Amniotic epithelial cell (primary cell): ENCODE measurements at regions not wholly inside any gene's neighbourhood (a gene's known extent, or its start where the extent isn't known, plus 50 kb on each side); places are given as distances from the start of the nearest gene placed in this dataset.
A peak's percentile ranks its signal among the peaks of the same experiment; 100 is the strongest.

Experiments used
- DNase-seq: peaks from one replicate; pipeline ENCODE4 v3.0.0-alpha.2; 2010; ENCODE audit warnings: low read depth

- no peak for DNase-seq
These were observed 189.8 kb upstream of the PRKCQ start for GRCh38 chr10:6769704-6770417.

- peak; percentile 97 for DNase-seq
These were observed 186.2 kb upstream of the PRKCQ start for GRCh38 chr10:6766131-6766801.

GRCh38 chr10:6763423-6763822 is 183.3 kb upstream of the PRKCQ start:
- DNase-seq, result no peak

- DNase-seq, result no peak
These were observed 182.9 kb upstream of the PRKCQ start for GRCh38 chr10:6763001-6763400.

- no peak for DNase-seq
These were observed 179.9 kb upstream of the PRKCQ start for GRCh38 chr10:6759961-6760360.

GRCh38 chr10:6757158-6757557 is 177.1 kb upstream of the PRKCQ start:
- DNase-seq, result no peak

GRCh38 chr10:6756716-6757115 is 176.6 kb upstream of the PRKCQ start:
- no peak for DNase-seq

- DNase-seq, result peak; percentile 87
These were observed 175.8 kb upstream of the PRKCQ start for GRCh38 chr10:6755781-6756460.

GRCh38 chr10:6753644-6754043 is 173.6 kb upstream of the PRKCQ start:
- DNase-seq, result no peak

GRCh38 chr10:6751363-6751762 is 171.3 kb upstream of the PRKCQ start:
- DNase-seq, result no peak

GRCh38 chr10:6748981-6749635 is 169.0 kb upstream of the PRKCQ start:
- peak; percentile 94 for DNase-seq

- peak; percentile 33 for DNase-seq
These were observed 168.0 kb upstream of the PRKCQ start for GRCh38 chr10:6748029-6748428.

GRCh38 chr10:6746782-6747181 is 166.7 kb upstream of the PRKCQ start:
- DNase-seq, result peak; percentile 93

GRCh38 chr10:6743291-6743849 is 163.3 kb upstream of the PRKCQ start:
- peak; percentile 94 for DNase-seq

- peak; percentile 78 for DNase-seq
These were observed 161.5 kb upstream of the PRKCQ start for GRCh38 chr10:6741541-6741941.

GRCh38 chr10:6739530-6740174 is 159.6 kb upstream of the PRKCQ start:
- DNase-seq, result no peak

GRCh38 chr10:6738112-6738768 is 158.2 kb upstream of the PRKCQ start:
- peak; percentile 65 for DNase-seq

GRCh38 chr10:6737758-6738111 is 157.7 kb upstream of the PRKCQ start:
- DNase-seq, result no peak

- DNase-seq, result peak; percentile 66
These were observed 157.1 kb upstream of the PRKCQ start for GRCh38 chr10:6737080-6737641.

- no peak for DNase-seq
These were observed 154.2 kb upstream of the PRKCQ start for GRCh38 chr10:6734286-6734685.

GRCh38 chr10:6729861-6730344 is 149.8 kb upstream of the PRKCQ start:
- peak; percentile 79 for DNase-seq
